Renal cortical epithelial cell (primary cell): ENCODE measurements at regions not wholly inside any gene's neighbourhood (a gene's known extent, or its start where the extent isn't known, plus 50 kb on each side); places are given as distances from the start of the nearest gene placed in this dataset.
"Not testable (repeated sequence)": the region's sequence is repeated elsewhere in the genome, so short reads cannot be mapped to it uniquely, and the experiment has no call there.

Experiments
- DNase-seq: peaks from one replicate; pipeline ENCODE4 v3.0.0-alpha.2; 2011; ENCODE audit warnings: low read depth

GRCh38 chr17:68097161-68097805 is 61.7 kb downstream of the KPNA2 start:
- DNase-seq, result no peak

- DNase-seq, result not testable (repeated sequence)
Observed at GRCh38 chr17:68099341-68099753, 63.8 kb downstream of the KPNA2 start.

- no peak for DNase-seq
Observed at GRCh38 chr17:68100000-68100641, 64.6 kb downstream of the KPNA2 start.

GRCh38 chr17:68101075-68101986 is 65.8 kb downstream of the KPNA2 start:
- peak; percentile 84 for DNase-seq

GRCh38 chr17:68101987-68102314 is 66.4 kb downstream of the KPNA2 start:
- no peak for DNase-seq

- no peak for DNase-seq
Observed at GRCh38 chr17:68102318-68102758, 66.8 kb downstream of the KPNA2 start.

GRCh38 chr17:68103148-68103547 is 67.6 kb downstream of the KPNA2 start:
- peak; percentile 30 for DNase-seq

- DNase-seq, result no peak
Observed at GRCh38 chr17:68106085-68106484, 70.5 kb downstream of the KPNA2 start.

GRCh38 chr17:68107373-68107772 is 71.8 kb downstream of the KPNA2 start:
- DNase-seq, result no peak

GRCh38 chr17:68108313-68109000 is 72.9 kb downstream of the KPNA2 start:
- DNase-seq, result no peak

- DNase-seq, result not testable (repeated sequence)
Observed at GRCh38 chr17:68109404-68109803, 73.9 kb downstream of the KPNA2 start.

GRCh38 chr17:68116211-68116610 is 80.7 kb downstream of the KPNA2 start:
- DNase-seq, result not testable (repeated sequence)

GRCh38 chr17:68122587-68122986 is 87.1 kb downstream of the KPNA2 start:
- DNase-seq, result no peak

GRCh38 chr17:68125111-68125870 is 89.8 kb downstream of the KPNA2 start:
- DNase-seq, result no peak

GRCh38 chr17:68127914-68128313 is 92.4 kb downstream of the KPNA2 start:
- DNase-seq, result no peak

GRCh38 chr17:68131456-68131855 is 95.9 kb downstream of the KPNA2 start:
- DNase-seq, result no peak

- DNase-seq, result no peak
Observed at GRCh38 chr17:68133346-68134045, 98.0 kb downstream of the KPNA2 start.

- no peak for DNase-seq
Observed at GRCh38 chr17:68134046-68134637, 98.6 kb downstream of the KPNA2 start.

GRCh38 chr17:68134731-68135130 is 99.2 kb downstream of the KPNA2 start:
- DNase-seq, result no peak
